Nephron progenitor cell (in vitro differentiated cells): ENCODE measurements at regions not wholly inside any gene's neighbourhood (a gene's known extent, or its start where the extent isn't known, plus 50 kb on each side); places are given as distances from the start of the nearest gene placed in this dataset.
"Not testable (repeated sequence)": the region's sequence is repeated elsewhere in the genome, so short reads cannot be mapped to it uniquely, and the experiment has no call there.

Experiments used
- DNase-seq: peaks from one replicate; pipeline ENCODE4 v3.0.0; 2021
- H3K27ac Mint-ChIP-seq: 2 replicates; pipeline ENCODE4 v1.8.0; 2021; ENCODE audit warnings: mild to moderate bottlenecking, moderate library complexity, mixed read lengths
- H3K27me3 Mint-ChIP-seq: 2 replicates; pipeline ENCODE4 v1.8.0; 2021; ENCODE audit warnings: mild to moderate bottlenecking, low read depth, mixed read lengths; ENCODE audit not compliant: poor library complexity
- H3K36me3 Mint-ChIP-seq: 2 replicates; pipeline ENCODE4 v1.8.0; 2021; ENCODE audit warnings: low read depth, mixed read lengths
- H3K4me1 Mint-ChIP-seq: 2 replicates; pipeline ENCODE4 v1.8.0; 2021; ENCODE audit warnings: mixed read lengths
- H3K4me3 Mint-ChIP-seq: 2 replicates; pipeline ENCODE4 v1.8.0; 2021; ENCODE audit warnings: mild to moderate bottlenecking, moderate library complexity, mixed read lengths
- H3K9me3 Mint-ChIP-seq: 2 replicates; pipeline ENCODE4 v1.8.0; 2021; ENCODE audit warnings: mild to moderate bottlenecking, moderate library complexity, mixed read lengths
- CTCF ChIP-seq: fragments of 200-600 bp; sonication (generic); IDR thresholded peaks from 2 replicates; pipeline ENCODE4 v1.5.0; 2021; ENCODE audit warnings: antibody characterized with exemption

- H3K9me3 Mint-ChIP-seq: no peaks in the 10 kb centered on the region
- no peak for TF ChIP-seq CTCF
- H3K4me1 Mint-ChIP-seq: no peaks in the 10 kb centered on the region
- no peak for DNase-seq
- no peak overlapping the region for H3K27ac Mint-ChIP-seq
- no peak overlapping the region for H3K4me3 Mint-ChIP-seq
- H3K36me3 Mint-ChIP-seq: no peaks in the 10 kb centered on the region
- H3K27me3 Mint-ChIP-seq: peaks cover 3% of the 10 kb centered on the region
Measured at GRCh38 chrX:96551322-96551872, 133.2 kb upstream of the DIAPH2 start.

- H3K27me3 Mint-ChIP-seq: no peaks in the 10 kb centered on the region
- no peak overlapping the region for H3K27ac Mint-ChIP-seq
- DNase-seq: no peak
Measured at GRCh38 chrX:96556886-96557285, 127.8 kb upstream of the DIAPH2 start.

GRCh38 chrX:96561129-96561528 lies 123.5 kb upstream of the DIAPH2 start:
- not testable (repeated sequence) for H3K9me3 Mint-ChIP-seq, H3K36me3 Mint-ChIP-seq, H3K4me1 Mint-ChIP-seq, DNase-seq, H3K27ac Mint-ChIP-seq, H3K4me3 Mint-ChIP-seq, H3K27me3 Mint-ChIP-seq

More at GRCh38 chrX:96556886-96557285, 127.8 kb upstream of the DIAPH2 start:
- Mint-ChIP-seq H3K4me1 (no peaks in the 10 kb centered on the region), H3K4me3 (no peak overlapping the region), H3K36me3 (no peaks in the 10 kb centered on the region), H3K9me3 (no peaks in the 10 kb centered on the region)
- no peak for TF ChIP-seq CTCF

GRCh38 chrX:96563646-96564045 lies 121.0 kb upstream of the DIAPH2 start:
- Mint-ChIP-seq H3K27ac (no peak overlapping the region), H3K4me1 (no peaks in the 10 kb centered on the region), H3K9me3 (no peaks in the 10 kb centered on the region), H3K4me3 (no peak overlapping the region), H3K36me3 (no peaks in the 10 kb centered on the region), H3K27me3 (no peaks in the 10 kb centered on the region)
- no peak for TF ChIP-seq CTCF
- no peak for DNase-seq

- Mint-ChIP-seq H3K27me3 (no peaks in the 10 kb centered on the region), H3K4me3 (no peak overlapping the region), H3K4me1 (no peaks in the 10 kb centered on the region), H3K9me3 (no peaks in the 10 kb centered on the region), H3K36me3 (no peaks in the 10 kb centered on the region), H3K27ac (no peak overlapping the region)
- DNase-seq: no peak
- no peak for TF ChIP-seq CTCF
Measured at GRCh38 chrX:96564595-96564994, 120.0 kb upstream of the DIAPH2 start.

- Mint-ChIP-seq H3K4me1 (no peaks in the 10 kb centered on the region), H3K9me3 (no peaks in the 10 kb centered on the region), H3K27ac (no peak overlapping the region), H3K27me3 (no peaks in the 10 kb centered on the region), H3K4me3 (no peak overlapping the region), H3K36me3 (no peaks in the 10 kb centered on the region)
- no peak for TF ChIP-seq CTCF
- no peak for DNase-seq
Measured at GRCh38 chrX:96566878-96567277, 117.8 kb upstream of the DIAPH2 start.
